Colonic mucosa (tissue), 4 donors: ENCODE measurements at regions not wholly inside any gene's neighbourhood (a gene's known extent, or its start where the extent isn't known, plus 50 kb on each side); places are given as distances from the start of the nearest gene placed in this dataset.
"Not testable (repeated sequence)": the region's sequence is repeated elsewhere in the genome, so short reads cannot be mapped to it uniquely, and the experiment has no call there.

Experiments used
- DNase-seq: peaks from one replicate; pipeline ENCODE4 v3.0.0-alpha.2; 2020
- H3K27ac ChIP-seq: fragments of 200-600 bp; one replicate; pipeline ENCODE4 v1.8.0; 2021
- H3K27me3 ChIP-seq: fragments of 200-600 bp; one replicate; pipeline ENCODE4 v1.8.0; 2021
- H3K36me3 ChIP-seq: fragments of 200-600 bp; one replicate; pipeline ENCODE4 v1.8.0; 2021
- H3K4me1 ChIP-seq: fragments of 200-600 bp; one replicate; pipeline ENCODE4 v1.8.0; 2021; ENCODE audit warnings: mild to moderate bottlenecking
- H3K4me3 ChIP-seq: fragments of 200-600 bp; one replicate; pipeline ENCODE4 v1.8.0; 2021
- H3K9ac ChIP-seq, 2 donors: one replicate each; pipeline ENCODE4 v1.7.0; 2013; ENCODE audit warnings: control low read depth in 2 of 2, low read depth in 2 of 2, low read length in 2 of 2
- H3K9me3 ChIP-seq: fragments of 200-600 bp; one replicate; pipeline ENCODE4 v1.8.0; 2021
- CTCF ChIP-seq: fragments of 200-600 bp; IDR thresholded peaks from one replicate; pipeline ENCODE4 v1.8.0; 2022; ENCODE audit warnings: antibody characterized with exemption, mild to moderate bottlenecking
- intact Hi-C: fragments of 100-400 bp; cut with DNase I; formaldehyde crosslinking; loops from one replicate; pipeline ENCODE4 v1.14.1; 2022
- donor health status: healthy.
- donor health status: DM: no; HTN: no; CAD: no.
- donor health status: DM: no; HTN: no; CAD: no.

DNA sequence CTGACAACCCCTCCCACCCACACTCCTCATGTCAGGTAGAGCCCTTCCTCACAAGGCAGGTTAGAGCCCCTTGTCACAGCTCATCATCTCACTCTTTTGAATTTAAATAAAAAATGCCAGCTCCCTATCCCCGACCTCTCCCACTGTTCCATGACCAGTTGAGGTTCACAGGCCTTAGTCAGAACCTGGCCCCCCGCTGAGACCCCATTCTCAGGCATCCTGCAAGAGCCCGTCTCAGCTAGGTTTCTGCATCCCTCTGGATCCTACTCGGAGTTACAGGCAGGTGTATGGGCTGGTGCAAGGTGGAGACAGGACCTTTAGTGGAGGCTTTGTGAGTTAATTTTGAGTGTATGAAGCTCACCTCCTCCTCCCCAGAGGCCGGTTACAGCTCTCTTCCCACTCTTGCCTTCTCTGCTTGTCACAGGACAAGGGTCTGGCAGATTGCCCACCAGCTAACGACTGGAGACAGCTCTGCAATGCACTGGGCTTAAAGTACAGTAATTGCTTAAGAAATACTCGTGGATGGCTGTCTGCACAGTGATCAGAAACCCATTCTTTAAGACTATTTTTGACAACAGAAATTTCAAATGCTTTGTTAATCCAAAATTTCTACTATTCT, 394.9 kb upstream of the DPP6 start:
- TF ChIP-seq CTCF = no peak
- Histone ChIP-seq H3K9me3 (no peaks in the 10 kb centered on the region), H3K27ac (no peak overlapping the region), H3K9ac (no peak overlapping the region), H3K4me1 (no peaks in the 10 kb centered on the region), H3K27me3 (no peaks in the 10 kb centered on the region), H3K4me3 (no peak overlapping the region), H3K36me3 (no peaks in the 10 kb centered on the region)
- DNase-seq = no peak
- intact Hi-C loops = no loop called here

DNA sequence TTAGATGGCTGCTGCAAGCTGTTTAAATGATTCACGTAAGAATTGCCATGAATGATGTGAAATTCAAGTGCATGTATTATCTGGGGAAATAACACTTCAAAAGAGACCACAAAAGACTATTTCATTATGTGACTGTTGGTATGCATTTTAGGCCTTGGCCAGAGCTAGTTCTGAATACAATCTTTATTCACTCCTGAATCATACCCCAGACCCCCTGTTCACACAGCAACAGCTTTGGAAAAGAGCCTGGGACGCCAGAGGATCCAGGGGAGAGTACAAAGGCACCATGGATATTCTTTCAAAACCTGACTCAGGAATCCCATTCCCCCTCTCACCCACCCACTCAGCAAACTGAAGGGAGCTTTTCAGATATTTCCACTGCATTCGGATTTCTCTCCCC, 377.1 kb upstream of the DPP6 start:
- Histone ChIP-seq H3K27ac (no peak overlapping the region), H3K27me3 (no peaks in the 10 kb centered on the region), H3K4me3 (no peak overlapping the region), H3K4me1 (no peaks in the 10 kb centered on the region), H3K36me3 (no peaks in the 10 kb centered on the region), H3K9ac (no peak overlapping the region), H3K9me3 (no peaks in the 10 kb centered on the region)
- intact Hi-C loops = no loop called here
- TF ChIP-seq CTCF = no peak
- no peak for DNase-seq

- H3K27ac ChIP-seq = no peak overlapping the region
- H3K4me3 ChIP-seq = no peak overlapping the region
- TF ChIP-seq CTCF = no peak
- H3K27me3 ChIP-seq = no peaks in the 10 kb centered on the region
- H3K4me1 ChIP-seq = no peaks in the 10 kb centered on the region
- intact Hi-C loops = no loop called here
- H3K9ac ChIP-seq = no peak overlapping the region
- DNase-seq = no peak
- H3K36me3 ChIP-seq = no peaks in the 10 kb centered on the region
- H3K9me3 ChIP-seq = no peaks in the 10 kb centered on the region
These were observed 369.6 kb upstream of the DPP6 start for GRCh38 chr7:153682628-153683027.

- H3K27me3 ChIP-seq = no peaks in the 10 kb centered on the region
- H3K9me3 ChIP-seq = no peaks in the 10 kb centered on the region
- no peaks in the 10 kb centered on the region for H3K4me1 ChIP-seq
- H3K9ac ChIP-seq = no peak overlapping the region
- intact Hi-C loops = no loop called here
- no peak overlapping the region for H3K27ac ChIP-seq
- H3K36me3 ChIP-seq = no peaks in the 10 kb centered on the region
- no peak for TF ChIP-seq CTCF
- DNase-seq = no peak
- H3K4me3 ChIP-seq = no peak overlapping the region
These were observed 356.0 kb upstream of the DPP6 start for GRCh38 chr7:153696242-153696641.

DNA sequence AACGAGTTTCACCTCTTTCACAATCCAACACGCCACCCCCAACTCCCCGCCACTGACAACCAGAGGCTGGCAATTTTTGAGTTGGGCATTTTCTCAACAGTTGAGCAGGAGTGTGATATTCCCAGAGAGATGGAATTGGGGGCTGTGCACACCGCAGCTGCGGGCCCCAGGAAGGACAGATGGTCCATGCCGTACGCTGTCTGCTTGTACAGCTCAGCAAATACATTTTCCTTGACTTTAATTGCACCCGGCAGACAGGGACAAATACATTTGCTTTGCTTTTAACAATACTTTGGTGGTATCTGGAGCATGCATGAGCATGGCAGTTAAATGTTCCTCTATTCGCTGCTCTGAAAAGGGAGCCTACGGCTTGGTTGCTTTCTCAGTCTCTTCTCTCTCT, 354.2 kb upstream of the DPP6 start:
- TF ChIP-seq CTCF = no peak
- Histone ChIP-seq H3K4me3 (no peak overlapping the region), H3K27ac (no peak overlapping the region), H3K9ac (no peak overlapping the region), H3K27me3 (no peaks in the 10 kb centered on the region), H3K4me1 (no peaks in the 10 kb centered on the region), H3K9me3 (no peaks in the 10 kb centered on the region), H3K36me3 (no peaks in the 10 kb centered on the region)
- DNase-seq = no peak
- intact Hi-C loops = no loop called here

DNA sequence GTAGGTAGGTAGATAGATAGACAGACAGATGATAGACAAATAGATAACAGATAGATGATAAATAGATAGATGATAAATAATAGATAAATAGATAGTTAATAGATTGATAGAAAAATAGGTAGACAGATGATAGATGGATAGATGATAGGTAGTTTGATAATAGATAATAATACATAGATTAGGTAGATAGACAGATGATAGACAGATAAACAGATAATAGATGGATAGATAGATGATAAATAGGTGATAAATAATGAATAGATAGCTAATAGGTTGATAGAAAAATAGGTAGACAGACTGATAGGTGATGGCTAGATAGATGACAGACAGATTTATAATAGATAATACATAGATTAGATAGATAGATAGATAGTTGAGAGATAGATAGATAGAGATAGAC, 350.5 kb upstream of the DPP6 start:
- intact Hi-C loops = no loop called here

GRCh38 chr7:153723892-153724291, 328.3 kb upstream of the DPP6 start:
- H3K9ac ChIP-seq, intact Hi-C loops: not testable (repeated sequence)

More for the DNA sequence above, 350.5 kb upstream of the DPP6 start:
- TF ChIP-seq CTCF = no peak
- no peaks in the 10 kb centered on the region for H3K36me3 ChIP-seq
- no peak for DNase-seq
- H3K4me1 ChIP-seq = no peaks in the 10 kb centered on the region
- H3K27ac ChIP-seq = no peak overlapping the region
- no peak overlapping the region for H3K4me3 ChIP-seq
- H3K9ac ChIP-seq = no peak overlapping the region
- no peaks in the 10 kb centered on the region for H3K27me3 ChIP-seq
- no peaks in the 10 kb centered on the region for H3K9me3 ChIP-seq

GRCh38 chr7:153731504-153731903, 320.7 kb upstream of the DPP6 start:
- not testable (repeated sequence) for H3K27ac ChIP-seq, H3K4me1 ChIP-seq

More at GRCh38 chr7:153723892-153724291, 328.3 kb upstream of the DPP6 start:
- not testable (repeated sequence) for H3K36me3 ChIP-seq, H3K4me1 ChIP-seq, H3K9me3 ChIP-seq, DNase-seq, H3K27me3 ChIP-seq, H3K27ac ChIP-seq, H3K4me3 ChIP-seq

More at GRCh38 chr7:153731504-153731903, 320.7 kb upstream of the DPP6 start:
- H3K4me3 ChIP-seq, DNase-seq, H3K9me3 ChIP-seq, H3K27me3 ChIP-seq, intact Hi-C loops, H3K9ac ChIP-seq, H3K36me3 ChIP-seq: not testable (repeated sequence)
